B cell (primary cell): ENCODE measurements at regions not wholly inside any gene's neighbourhood (a gene's known extent, or its start where the extent isn't known, plus 50 kb on each side); places are given as distances from the start of the nearest gene placed in this dataset.

Source experiments
- ATAC-seq: fragments of 200-7000 bp; cut with Tn5 transposase; one replicate; pipeline ENCODE4 v1.10.0; 2021; ENCODE audit warnings: low read depth, mild to moderate bottlenecking, moderate number of reproducible peaks, moderate library complexity
- CTCF ChIA-PET: fragments of 350-600 bp; sonication (Branson Sonifier 250); formaldehyde crosslinking; loops from one replicate; lab custom pipeline; 2021; ENCODE audit warnings: antibody characterized with exemption, inconsistent platforms; lab: Charles Lee
- POLR2A ChIA-PET: fragments of 350-600 bp; sonication (Branson Sonifier 250); formaldehyde crosslinking; loops from one replicate; lab custom pipeline; 2021; ENCODE audit warnings: antibody characterized with exemption; lab: Charles Lee
- DNase-seq: peaks from one replicate; pipeline ENCODE4 v3.0.0; 2013
- H2AFZ ChIP-seq: 2 replicates; pipeline ENCODE4 v1.6.1; 2012; ENCODE audit warnings: mild to moderate bottlenecking, low read depth, low read length; ENCODE audit not compliant: insufficient read depth, poor library complexity, severe bottlenecking
- H3K27ac ChIP-seq, 2 donors: 1 replicate in 1 of 2; 2 replicates in 1 of 2; pipeline ENCODE4 v1.5.1; 2012 to 2013; ENCODE audit warnings: low read length in 2 of 2, mild to moderate bottlenecking in 2 of 2, moderate library complexity in 1 of 2
- H3K27me3 ChIP-seq, 4 experiments: fragments of 200-600 bp in 1 of 4; sonication (generic) in 1 of 4; replicated peaks in 1 of 4; 1 replicate in 2 of 4; 2 replicates in 2 of 4; pipeline versions ENCODE4 v1.6.1 to v1.7.0; 2013 to 2016; ENCODE audit warnings: low read length in 3 of 4, mild to moderate bottlenecking in 2 of 4, mixed read lengths in 1 of 4, moderate library complexity in 1 of 4; ENCODE audit not compliant: insufficient read depth in 4 of 4, control insufficient read depth in 3 of 4; ENCODE audit errors: control extremely low read depth in 1 of 4
- H3K36me3 ChIP-seq, 2 experiments: replicated peaks in 1 of 2; 1 replicate in 1 of 2; 2 replicates in 1 of 2; pipeline versions ENCODE4 v1.6.1 to v1.7.1; 2013; ENCODE audit warnings: low read length in 1 of 2; ENCODE audit not compliant: insufficient read depth in 2 of 2, control insufficient read depth in 1 of 2; ENCODE audit errors: control extremely low read depth in 1 of 2, extremely low read depth in 1 of 2
- H3K4me1 ChIP-seq, 2 donors: fragments of 200-600 bp in 1 of 2; sonication (generic) in 1 of 2; 1 replicate in 1 of 2; 2 replicates in 1 of 2; pipeline versions ENCODE4 v1.5.1 to v1.6.1; 2013 to 2017; ENCODE audit warnings: low read length in 2 of 2; ENCODE audit not compliant: control insufficient read depth in 2 of 2, insufficient read depth in 2 of 2
- H3K4me2 ChIP-seq: replicated peaks from 2 replicates; pipeline ENCODE3; 2012; ENCODE audit warnings: mild to moderate bottlenecking, low read depth, low read length; ENCODE audit not compliant: poor library complexity, severe bottlenecking
- H3K4me3 ChIP-seq, 5 experiments: fragments of 200-600 bp in 1 of 5; sonication (generic) in 1 of 5; 1 replicate in 3 of 5; 2 replicates in 2 of 5; pipeline versions ENCODE4 v1.5.1 to v1.7.0; 2011 to 2016; ENCODE audit warnings: low read length in 4 of 5, mild to moderate bottlenecking in 4 of 5, low read depth in 2 of 5, control low read depth in 1 of 5, moderate library complexity in 1 of 5; ENCODE audit not compliant: insufficient read depth in 1 of 5; ENCODE audit errors: control extremely low read depth in 1 of 5, extremely low read depth in 1 of 5
- H3K79me2 ChIP-seq: fragments of 200-600 bp; sonication (generic); one replicate; pipeline ENCODE4 v1.6.0; 2016; ENCODE audit warnings: low read length; ENCODE audit not compliant: control insufficient read depth, insufficient read depth
- H3K9ac ChIP-seq: fragments of 200-600 bp; sonication (generic); 2 replicates; pipeline ENCODE4 v1.6.1; 2017; ENCODE audit warnings: mild to moderate bottlenecking, low read length, moderate library complexity
- H3K9me3 ChIP-seq, 3 donors: one replicate each; pipeline versions ENCODE4 v1.6.1 to v1.7.1; 2013; ENCODE audit warnings: low read length in 2 of 3; ENCODE audit not compliant: control insufficient read depth in 2 of 3, insufficient read depth in 1 of 3; ENCODE audit errors: control extremely low read depth in 1 of 3
- H4K20me1 ChIP-seq: 2 replicates; pipeline ENCODE4 v1.6.0; 2012; ENCODE audit warnings: mild to moderate bottlenecking, low read length; ENCODE audit not compliant: insufficient read depth, control insufficient read depth, poor library complexity, severe bottlenecking
- H3K27ac Mint-ChIP-seq: one replicate; pipeline ENCODE4 v1.8.0; 2021; ENCODE audit warnings: mixed read lengths
- H3K27me3 Mint-ChIP-seq: one replicate; pipeline ENCODE4 v1.8.0; 2021; ENCODE audit warnings: mixed read lengths
- H3K4me1 Mint-ChIP-seq: one replicate; pipeline ENCODE4 v1.8.0; 2021; ENCODE audit warnings: mixed read lengths
- H3K4me3 Mint-ChIP-seq: one replicate; pipeline ENCODE4 v1.8.0; 2021; ENCODE audit warnings: mixed read lengths
- H3K9me3 Mint-ChIP-seq: one replicate; pipeline ENCODE4 v1.8.0; 2022; ENCODE audit warnings: mixed read lengths; ENCODE audit not compliant: insufficient read depth
- CTCF ChIP-seq: fragments of 200-600 bp; IDR thresholded peaks from one replicate; pipeline ENCODE4 v1.8.0; 2022; ENCODE audit warnings: antibody characterized with exemption, mild to moderate bottlenecking
- EZH2 ChIP-seq: IDR thresholded peaks from 2 replicates; pipeline ENCODE4 v1.6.1; 2012; ENCODE audit warnings: borderline replicate concordance, low read depth, mild to moderate bottlenecking, moderate library complexity, low read length; ENCODE audit not compliant: insufficient read depth, poor library complexity, severe bottlenecking
- WGBS: methylation state at CpG from one replicate; pipeline ENCODE4 v1.1.5; 2013; ENCODE audit warnings: missing lambda C conversion rate; ENCODE audit not compliant: insufficient coverage; 5-methylcytosine and 5-hydroxymethylcytosine counted together
- intact Hi-C: fragments of 100-400 bp; cut with micrococcal nuclease; formaldehyde crosslinking; loops from one replicate; pipeline ENCODE4 v1.10.0; 2022

GRCh38 chr3:73746623-73747022 lies 121.9 kb upstream of the PDZRN3 start:
- 87% methylated on average over 8 of the region's 9 CpGs for WGBS

GRCh38 chr3:73745526-73746191 lies 120.9 kb upstream of the PDZRN3 start:
- intact Hi-C loops: no loop called here
- Histone ChIP-seq H4K20me1 (no peaks in the 10 kb centered on the region), H3K9me3 (no peaks in the 10 kb centered on the region), H3K4me1 (no peaks in the 10 kb centered on the region), H3K79me2 (no peaks in the 10 kb centered on the region), H3K9ac (no peak overlapping the region), H3K36me3 (no peaks in the 10 kb centered on the region), H3K4me2 (no peak overlapping the region), H2AFZ (no peak overlapping the region), H3K27ac (no peak overlapping the region), H3K4me3 (no peak overlapping the region), H3K27me3 (no peaks in the 10 kb centered on the region)
- CTCF ChIA-PET: no interaction called here
- H3K27me3 Mint-ChIP-seq: no peaks in the 10 kb centered on the region
- no peaks in the 10 kb centered on the region for H3K4me1 Mint-ChIP-seq
- no peak for TF ChIP-seq EZH2
- TF ChIP-seq CTCF: no peak
- ATAC-seq (no peak), DNase-seq (no peak)
- no peak overlapping the region for H3K27ac Mint-ChIP-seq
- no peak overlapping the region for H3K4me3 Mint-ChIP-seq
- 84% methylated on average over 4 of the region's 9 CpGs for WGBS
- H3K9me3 Mint-ChIP-seq: no peaks in the 10 kb centered on the region
- POLR2A ChIA-PET: no interaction called here

More at GRCh38 chr3:73746623-73747022, 121.9 kb upstream of the PDZRN3 start:
- POLR2A ChIA-PET: no interaction called here
- no peak overlapping the region for H3K4me3 ChIP-seq
- Mint-ChIP-seq H3K4me1 (no peaks in the 10 kb centered on the region), H3K4me3 (no peak overlapping the region), H3K9me3 (no peaks in the 10 kb centered on the region), H3K27me3 (no peaks in the 10 kb centered on the region), H3K27ac (no peak overlapping the region)
- no peaks in the 10 kb centered on the region for H4K20me1 ChIP-seq
- no peak overlapping the region for H3K9ac ChIP-seq
- intact Hi-C loops: no loop called here
- DNase-seq (no peak), ATAC-seq (no peak)
- H3K9me3 ChIP-seq: no peaks in the 10 kb centered on the region
- H3K36me3 ChIP-seq: no peaks in the 10 kb centered on the region
- H2AFZ ChIP-seq: no peak overlapping the region
- H3K4me1 ChIP-seq: no peaks in the 10 kb centered on the region
- CTCF ChIA-PET: no interaction called here
- no peaks in the 10 kb centered on the region for H3K79me2 ChIP-seq
- H3K27me3 ChIP-seq: no peaks in the 10 kb centered on the region
- TF ChIP-seq EZH2 (no peak), CTCF (no peak)
- no peak overlapping the region for H3K4me2 ChIP-seq
- no peak overlapping the region for H3K27ac ChIP-seq
